Body of pancreas (tissue), 4 donors: ENCODE measurements at regions not wholly inside any gene's neighbourhood (a gene's known extent, or its start where the extent isn't known, plus 50 kb on each side); places are given as distances from the start of the nearest gene placed in this dataset.

Experiments
- POLR2A ChIP-seq, 3 donors: fragments of 450-650 bp; IDR thresholded peaks; one replicate each; pipeline ENCODE4 v1.6.1; 2016; ENCODE audit warnings: antibody characterized with exemption in 3 of 3, mild to moderate bottlenecking in 2 of 3
- TF ChIP-seq, protein P1 (sequence below), 7 experiments: fragments of 450-650 bp in 4 of 7; fragments of 200-600 bp in 3 of 7; sonication (generic) in 3 of 7; IDR thresholded peaks; one replicate each; pipeline ENCODE4 v1.5.1; 2016 to 2019; ENCODE audit warnings: antibody characterized with exemption in 7 of 7

DNA sequence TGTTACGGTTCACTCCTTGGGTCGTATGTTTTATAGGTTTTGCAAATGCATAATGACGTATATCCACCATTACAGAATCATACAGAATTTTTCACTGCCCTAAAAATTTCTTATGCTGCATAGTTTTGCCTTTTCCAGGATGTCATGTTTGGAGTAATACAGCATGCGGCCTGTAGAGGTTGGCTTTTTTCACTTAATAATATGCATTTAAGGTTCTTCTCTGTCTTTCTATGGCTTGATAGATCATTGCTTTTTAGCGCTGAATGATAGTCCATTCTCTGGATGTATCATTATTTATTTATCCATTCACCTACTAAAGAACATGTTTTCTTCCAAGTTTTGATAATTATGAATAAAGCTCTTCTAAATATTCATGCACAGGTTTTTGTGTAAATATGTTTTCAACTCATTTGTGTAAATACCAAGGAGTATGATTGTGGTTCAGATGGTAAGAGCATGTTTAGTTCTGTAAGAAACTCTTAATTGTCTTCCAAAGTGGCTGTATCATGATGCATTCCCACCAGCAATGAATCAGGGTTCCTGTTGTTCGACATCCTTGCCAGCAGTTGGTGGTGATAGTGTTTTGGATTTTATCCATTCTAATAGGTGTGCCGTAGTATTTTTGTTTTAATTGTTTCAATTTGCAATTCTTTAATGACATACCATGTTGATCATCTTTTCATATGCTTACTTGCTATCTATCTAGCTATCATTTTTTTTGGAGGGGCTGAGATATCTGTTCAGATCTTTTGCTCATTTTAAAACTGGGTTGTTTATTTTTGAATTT lies 531.2 kb upstream of the GHITM start:
- TF ChIP-seq, protein P1, sequence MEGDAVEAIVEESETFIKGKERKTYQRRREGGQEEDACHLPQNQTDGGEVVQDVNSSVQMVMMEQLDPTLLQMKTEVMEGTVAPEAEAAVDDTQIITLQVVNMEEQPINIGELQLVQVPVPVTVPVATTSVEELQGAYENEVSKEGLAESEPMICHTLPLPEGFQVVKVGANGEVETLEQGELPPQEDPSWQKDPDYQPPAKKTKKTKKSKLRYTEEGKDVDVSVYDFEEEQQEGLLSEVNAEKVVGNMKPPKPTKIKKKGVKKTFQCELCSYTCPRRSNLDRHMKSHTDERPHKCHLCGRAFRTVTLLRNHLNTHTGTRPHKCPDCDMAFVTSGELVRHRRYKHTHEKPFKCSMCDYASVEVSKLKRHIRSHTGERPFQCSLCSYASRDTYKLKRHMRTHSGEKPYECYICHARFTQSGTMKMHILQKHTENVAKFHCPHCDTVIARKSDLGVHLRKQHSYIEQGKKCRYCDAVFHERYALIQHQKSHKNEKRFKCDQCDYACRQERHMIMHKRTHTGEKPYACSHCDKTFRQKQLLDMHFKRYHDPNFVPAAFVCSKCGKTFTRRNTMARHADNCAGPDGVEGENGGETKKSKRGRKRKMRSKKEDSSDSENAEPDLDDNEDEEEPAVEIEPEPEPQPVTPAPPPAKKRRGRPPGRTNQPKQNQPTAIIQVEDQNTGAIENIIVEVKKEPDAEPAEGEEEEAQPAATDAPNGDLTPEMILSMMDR (IDR thresholded peaks at IDR 0.05), result no peak
- no peak for TF ChIP-seq POLR2A (IDR thresholded peaks at IDR 0.05)
